K562 (cell line): ENCODE measurements at regions not wholly inside any gene's neighbourhood (a gene's known extent, or its start where the extent isn't known, plus 50 kb on each side); places are given as distances from the start of the nearest gene placed in this dataset.

ENCODE experiments used
- ARID2 ChIP-seq: fragments of 450-650 bp; IDR thresholded peaks from 2 replicates; pipeline ENCODE4 v1.6.1; 2017; ENCODE audit warnings: antibody characterized with exemption, mild to moderate bottlenecking
- ARID4B ChIP-seq: sonication (generic); formaldehyde crosslinking; IDR thresholded peaks from 2 replicates; pipeline ENCODE4 v1.8.0; 2022; ENCODE audit warnings: mild to moderate bottlenecking, missing genetic modification reagents
- ATF2 ChIP-seq: sonication (generic); formaldehyde crosslinking; IDR thresholded peaks from 2 replicates; pipeline ENCODE4 v1.8.1; 2022; ENCODE audit warnings: missing genetic modification reagents
- CREB1 ChIP-seq, 2 experiments: sonication (generic) in 1 of 2; formaldehyde crosslinking in 1 of 2; IDR thresholded peaks; 2 replicates each; pipeline versions ENCODE4 v1.6.1 to v1.8.0; 2012 to 2022; ENCODE audit warnings: inconsistent platforms in 1 of 2, mild to moderate bottlenecking in 1 of 2, missing genetic modification reagents in 1 of 2, moderate library complexity in 1 of 2
- CTCF ChIP-seq, 3 experiments: IDR thresholded peaks in 2 of 3; conservative IDR thresholded peaks in 1 of 3; 2 replicates each; pipeline ENCODE4 v1.5.1; 2011 to 2012; ENCODE audit warnings: low read length in 3 of 3, mild to moderate bottlenecking in 3 of 3, control low read depth in 2 of 3, improper control_type of control experiment in 1 of 3, inconsistent platforms in 1 of 3, low read depth in 1 of 3, mixed read lengths in 1 of 3, moderate library complexity in 1 of 3; ENCODE audit not compliant: insufficient read depth in 2 of 3
- ETS1 ChIP-seq: conservative IDR thresholded peaks from 2 replicates; pipeline ENCODE4 v1.6.1; 2011; ENCODE audit warnings: low read depth, mild to moderate bottlenecking, low read length; ENCODE audit not compliant: control insufficient read depth
- GTF2F1 ChIP-seq: IDR thresholded peaks from 2 replicates; pipeline ENCODE4 v1.6.1; 2011; ENCODE audit warnings: low read depth, low read length, improper control_type of control experiment
- KAT7 ChIP-seq: sonication (generic); formaldehyde crosslinking; IDR thresholded peaks from 2 replicates; pipeline ENCODE4 v1.8.0; 2022; ENCODE audit warnings: missing genetic modification reagents, mild to moderate bottlenecking, borderline replicate concordance
- PTBP1 ChIP-seq: fragments of 200-400 bp; formaldehyde crosslinking; IDR thresholded peaks from 2 replicates; pipeline ENCODE4 v1.6.1; 2017; ENCODE audit warnings: low read depth, low read length
- ZBTB8A ChIP-seq: fragments of 450-650 bp; IDR thresholded peaks from 2 replicates; pipeline ENCODE4 v1.6.1; 2018; ENCODE audit warnings: mild to moderate bottlenecking, moderate library complexity; ENCODE audit not compliant: partially characterized antibody
- ZNF23 ChIP-seq: fragments of 250-450 bp; sonication (Bioruptor Pico); IDR thresholded peaks from 2 replicates; pipeline ENCODE4 v1.4.0; 2020; ENCODE audit warnings: mild to moderate bottlenecking
- ZNF282 ChIP-seq: sonication (generic); formaldehyde crosslinking; IDR thresholded peaks from 2 replicates; pipeline ENCODE4 v1.8.1; 2023; ENCODE audit warnings: missing genetic modification reagents
- ZNF444 ChIP-seq: fragments of 250-450 bp; sonication (Bioruptor Pico); IDR thresholded peaks from 2 replicates; pipeline ENCODE4 v1.4.0; 2020; ENCODE audit warnings: mild to moderate bottlenecking, moderate library complexity

GRCh38 chr2:240246173-240246820 lies 105.8 kb upstream of the OTOS start:
- TF ChIP-seq CTCF (IDR thresholded peaks at IDR 0.05 in 2 of 3, conservative IDR thresholded peaks at IDR 0.05 in 1 of 3; ENCODE audit: insufficient read depth in 2 of 3, low read depth in 1 of 3, low read length in 3 of 3) (no peak), ETS1 (no peak), ATF2 (no peak), KAT7 (CRISPR knock-in tag) (no peak), ZBTB8A (no peak), CREB1 (IDR thresholded peaks at IDR 0.05) (no peak), CREB1 (CRISPR knock-in tag; IDR thresholded peaks at IDR 0.05) (no peak), ARID2 (no peak), ARID4B (CRISPR knock-in tag) (no peak), ZNF23 (CRISPR knock-in tag) (no peak), ZNF282 (CRISPR knock-in tag) (no peak), PTBP1 (no peak), ZNF444 (CRISPR knock-in tag) (no peak), GTF2F1 (no peak)
